Loucy (cell line): ENCODE measurements at regions not wholly inside any gene's neighbourhood (a gene's known extent, or its start where the extent isn't known, plus 50 kb on each side); places are given as distances from the start of the nearest gene placed in this dataset.

Experiments used
- H2AFZ ChIP-seq: fragments of 200-600 bp; sonication (generic); 2 replicates; pipeline ENCODE4 v1.6.0; 2016; ENCODE audit warnings: antibody characterized with exemption, mild to moderate bottlenecking, low read length, moderate library complexity
- H3F3A ChIP-seq: fragments of 200-600 bp; 2 replicates; pipeline ENCODE4 v1.6.0; 2016; ENCODE audit warnings: antibody characterized with exemption, low read depth, mild to moderate bottlenecking
- H3K27me3 ChIP-seq: fragments of 200-600 bp; sonication (generic); 2 replicates; pipeline ENCODE4 v1.6.1; 2014; ENCODE audit warnings: low read length, mild to moderate bottlenecking; ENCODE audit not compliant: insufficient read depth, poor library complexity, severe bottlenecking
- H3K36me3 ChIP-seq: fragments of 200-600 bp; sonication (generic); 2 replicates; pipeline ENCODE4 v1.6.1; 2016; ENCODE audit warnings: low read length; ENCODE audit not compliant: insufficient read depth
- H3K4me1 ChIP-seq: fragments of 200-600 bp; sonication (generic); 2 replicates; pipeline ENCODE4 v1.5.1; 2014; ENCODE audit warnings: low read length, mild to moderate bottlenecking; ENCODE audit not compliant: insufficient read depth, poor library complexity, severe bottlenecking
- H3K4me2 ChIP-seq: fragments of 200-600 bp; sonication (generic); 2 replicates; pipeline ENCODE4 v1.6.0; 2014; ENCODE audit warnings: antibody characterized with exemption, low read length, low read depth, mild to moderate bottlenecking; ENCODE audit not compliant: poor library complexity, severe bottlenecking
- H3K4me3 ChIP-seq: fragments of 200-600 bp; sonication (generic); 2 replicates; pipeline ENCODE4 v1.5.1; 2014; ENCODE audit warnings: low read length, mild to moderate bottlenecking, mixed read lengths; ENCODE audit not compliant: poor library complexity, severe bottlenecking
- H3K79me2 ChIP-seq: fragments of 200-600 bp; sonication (generic); 2 replicates; pipeline ENCODE4 v1.6.1; 2014; ENCODE audit warnings: low read length; ENCODE audit not compliant: insufficient read depth
- H3K9ac ChIP-seq: fragments of 200-600 bp; sonication (generic); 2 replicates; pipeline ENCODE4 v1.6.0; 2014; ENCODE audit warnings: mild to moderate bottlenecking, low read depth, low read length, moderate library complexity; ENCODE audit not compliant: poor library complexity, severe bottlenecking
- H3K9me2 ChIP-seq: fragments of 200-600 bp; sonication (generic); replicated peaks from 2 replicates; pipeline ENCODE4 v1.6.1; 2016; ENCODE audit warnings: low read depth, low read length, mixed read lengths
- H3K9me3 ChIP-seq: fragments of 200-600 bp; sonication (generic); 2 replicates; pipeline ENCODE4 v1.6.1; 2014; ENCODE audit warnings: mild to moderate bottlenecking, antibody characterized with exemption, low read length, low read depth; ENCODE audit not compliant: insufficient read depth
- H4K20me1 ChIP-seq: fragments of 200-600 bp; sonication (generic); 2 replicates; pipeline ENCODE4 v1.6.0; 2014; ENCODE audit warnings: antibody characterized with exemption, low read length, mild to moderate bottlenecking; ENCODE audit not compliant: insufficient read depth, poor library complexity, severe bottlenecking
- EZH2phosphoT487 ChIP-seq: fragments of 200-600 bp; IDR thresholded peaks from 2 replicates; pipeline ENCODE4 v1.6.1; 2018; ENCODE audit warnings: antibody characterized with exemption, mild to moderate bottlenecking, moderate library complexity, borderline replicate concordance
- TF ChIP-seq, protein P1 (sequence below): fragments of 200-600 bp; sonication (generic); conservative IDR thresholded peaks from 2 replicates; pipeline ENCODE4 v1.5.1; 2014; ENCODE audit warnings: mild to moderate bottlenecking, antibody characterized with exemption, low read length

DNA sequence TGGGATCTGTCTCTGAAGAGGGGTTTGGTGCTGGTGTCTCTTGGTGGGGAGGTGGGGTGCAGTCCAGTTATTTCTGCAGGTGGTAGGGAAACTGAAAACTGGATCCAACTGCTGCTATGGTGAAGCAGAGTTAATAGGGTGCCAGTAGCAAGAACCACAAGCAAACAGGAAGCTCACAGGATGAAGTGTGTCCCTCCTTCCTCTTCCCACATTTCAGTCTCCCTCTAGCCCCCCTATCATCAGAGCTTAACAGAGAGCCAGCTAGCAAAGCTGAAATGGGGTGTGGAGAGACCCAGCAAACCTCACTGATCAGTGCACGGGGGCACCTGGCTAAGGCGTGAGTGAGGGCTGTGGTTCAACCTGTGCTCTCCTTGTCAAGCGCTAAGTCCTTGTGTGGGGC, 69.1 kb upstream of the C12orf71 start:
- Histone ChIP-seq H3K9me2 (no peaks in the 10 kb centered on the region), H3K9me3 (no peaks in the 10 kb centered on the region), H3K27me3 (no peaks in the 10 kb centered on the region), H3K79me2 (no peaks in the 10 kb centered on the region), H3K4me1 (peaks cover 21% of the 10 kb centered on the region), H3K36me3 (no peaks in the 10 kb centered on the region), H3K9ac (peak overlapping the region; percentile 37), H2AFZ (peak overlapping the region; percentile 94), H3K4me2 (peak overlapping the region; percentile 71), H3K4me3 (peak overlapping the region; percentile 43), H3F3A (0 out of 2 replicates have a peak, but pooled peaks cover 3% of the 10 kb centered on the region), H4K20me1 (no peaks in the 10 kb centered on the region)
- no peak for TF ChIP-seq EZH2phosphoT487
- TF ChIP-seq, protein P1, sequence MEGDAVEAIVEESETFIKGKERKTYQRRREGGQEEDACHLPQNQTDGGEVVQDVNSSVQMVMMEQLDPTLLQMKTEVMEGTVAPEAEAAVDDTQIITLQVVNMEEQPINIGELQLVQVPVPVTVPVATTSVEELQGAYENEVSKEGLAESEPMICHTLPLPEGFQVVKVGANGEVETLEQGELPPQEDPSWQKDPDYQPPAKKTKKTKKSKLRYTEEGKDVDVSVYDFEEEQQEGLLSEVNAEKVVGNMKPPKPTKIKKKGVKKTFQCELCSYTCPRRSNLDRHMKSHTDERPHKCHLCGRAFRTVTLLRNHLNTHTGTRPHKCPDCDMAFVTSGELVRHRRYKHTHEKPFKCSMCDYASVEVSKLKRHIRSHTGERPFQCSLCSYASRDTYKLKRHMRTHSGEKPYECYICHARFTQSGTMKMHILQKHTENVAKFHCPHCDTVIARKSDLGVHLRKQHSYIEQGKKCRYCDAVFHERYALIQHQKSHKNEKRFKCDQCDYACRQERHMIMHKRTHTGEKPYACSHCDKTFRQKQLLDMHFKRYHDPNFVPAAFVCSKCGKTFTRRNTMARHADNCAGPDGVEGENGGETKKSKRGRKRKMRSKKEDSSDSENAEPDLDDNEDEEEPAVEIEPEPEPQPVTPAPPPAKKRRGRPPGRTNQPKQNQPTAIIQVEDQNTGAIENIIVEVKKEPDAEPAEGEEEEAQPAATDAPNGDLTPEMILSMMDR, result no peak

DNA sequence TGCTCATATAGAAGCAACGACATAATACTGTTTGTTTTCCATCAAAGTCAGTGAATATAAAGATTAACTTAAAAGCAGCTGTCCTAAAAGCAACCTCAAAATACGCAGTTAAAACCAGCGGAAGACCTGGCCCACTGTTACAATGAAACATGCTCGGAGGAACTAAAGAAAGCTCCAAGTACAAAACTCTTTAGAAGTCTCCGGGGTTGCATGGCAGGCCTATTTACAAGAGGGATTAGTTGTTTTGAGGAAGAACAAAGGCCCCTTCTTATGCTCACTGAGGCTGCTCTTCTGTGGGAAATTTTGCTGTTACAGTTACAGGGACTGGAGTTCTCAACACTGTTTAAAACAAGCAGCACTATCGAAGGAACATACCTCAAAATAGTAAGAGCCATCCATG, 75.9 kb upstream of the C12orf71 start:
- Histone ChIP-seq H3K4me3 (no peak overlapping the region), H4K20me1 (no peaks in the 10 kb centered on the region), H3K79me2 (no peaks in the 10 kb centered on the region), H3K9ac (no peak overlapping the region), H3K9me2 (no peaks in the 10 kb centered on the region), H3K4me2 (no peak overlapping the region), H3F3A (no peaks in the 10 kb centered on the region), H2AFZ (no peak overlapping the region), H3K27me3 (no peaks in the 10 kb centered on the region), H3K9me3 (no peaks in the 10 kb centered on the region), H3K4me1 (peaks cover 9% of the 10 kb centered on the region), H3K36me3 (no peaks in the 10 kb centered on the region)
- no peak for TF ChIP-seq EZH2phosphoT487
- TF ChIP-seq, protein P1, result no peak

DNA sequence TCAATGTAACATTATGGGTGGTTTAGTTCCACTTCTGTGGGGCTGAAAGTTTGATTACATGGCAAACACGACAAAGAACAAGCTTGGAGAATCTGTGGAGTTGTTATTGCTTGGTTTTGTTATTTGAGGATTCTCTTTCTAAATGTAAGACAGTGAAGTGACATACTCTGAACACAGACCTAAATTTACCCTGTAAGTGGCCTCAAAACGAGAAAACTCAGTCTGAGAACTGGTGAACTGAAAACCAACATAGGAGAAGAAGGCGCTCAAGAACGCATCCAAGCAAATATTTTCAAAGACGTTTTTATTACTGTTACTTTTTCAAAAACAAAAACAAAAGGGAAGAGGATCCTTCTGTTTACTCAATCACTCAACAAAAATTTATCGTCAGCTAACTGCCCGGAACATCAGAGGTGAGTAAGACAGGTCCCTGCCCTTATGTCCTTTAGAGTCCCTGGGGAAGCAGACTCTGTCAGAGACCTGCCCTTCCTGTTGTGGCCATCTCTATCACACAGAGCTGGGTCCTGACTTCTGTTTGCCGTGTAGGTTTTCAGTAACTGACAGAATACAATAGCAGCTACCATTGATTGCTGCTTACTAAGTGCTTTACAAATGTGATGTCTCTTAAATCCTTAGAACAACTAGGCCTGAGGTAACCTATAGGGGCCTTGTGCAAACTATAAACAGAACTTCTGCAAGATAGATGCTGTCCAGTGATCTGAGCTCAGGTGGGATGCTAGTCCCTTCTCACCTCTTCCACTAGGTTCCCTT, 79.3 kb upstream of the C12orf71 start:
- H3K4me1 ChIP-seq, result peaks cover 15% of the 10 kb centered on the region
- H3K4me3 ChIP-seq, result no peak overlapping the region
- H3K9me2 ChIP-seq, result no peaks in the 10 kb centered on the region
- no peak overlapping the region for H3K4me2 ChIP-seq
- no peak overlapping the region for H2AFZ ChIP-seq
- H3K9ac ChIP-seq, result no peak overlapping the region
- no peaks in the 10 kb centered on the region for H4K20me1 ChIP-seq
- no peaks in the 10 kb centered on the region for H3K27me3 ChIP-seq
- H3F3A ChIP-seq, result no peaks in the 10 kb centered on the region
- no peaks in the 10 kb centered on the region for H3K9me3 ChIP-seq
- no peaks in the 10 kb centered on the region for H3K36me3 ChIP-seq
- TF ChIP-seq, protein P1, result no peak
- TF ChIP-seq EZH2phosphoT487, result no peak
- H3K79me2 ChIP-seq, result no peaks in the 10 kb centered on the region
